GM12878 (cell line): ENCODE measurements at regions not wholly inside any gene's neighbourhood (a gene's known extent, or its start where the extent isn't known, plus 50 kb on each side); places are given as distances from the start of the nearest gene placed in this dataset.

Experiments used
- ATAC-seq: fragments of 200-7000 bp; cut with Tn5 transposase; 3 replicates; pipeline ENCODE4 v1.9.1; 2020; ENCODE audit warnings: mild to moderate bottlenecking, moderate library complexity
- BruUV-seq: library from RNA; stranded (reverse); fragments of 400-500 nt; replicated peaks from 2 replicates; lab custom pipeline; 2021; lab: Mats Ljungman, UMichigan
- CTCF ChIA-PET: fragments of 300-600 bp; sonication (Branson Sonifier 250); formaldehyde crosslinking; extraction: SDS; loops from one replicate; lab custom pipeline; 2021; ENCODE audit warnings: inconsistent platforms; lab: Yijun Ruan, JAX
- POLR2A ChIA-PET: fragments of 350-600 bp; formaldehyde crosslinking; extraction: SDS; loops from one replicate; lab custom pipeline; 2021; ENCODE audit warnings: inconsistent platforms; lab: Charles Lee
- RAD21 ChIA-PET: fragments of 300-600 bp; sonication (Branson Sonifier 250); formaldehyde crosslinking; loops from one replicate; lab custom pipeline; 2023; ENCODE audit warnings: antibody characterized with exemption; ENCODE audit not compliant: unreplicated experiment; lab: Charles Lee
- SMC1A ChIA-PET: fragments of 300-600 bp; sonication (Branson Sonifier 250); formaldehyde crosslinking; loops from one replicate; lab custom pipeline; 2023; ENCODE audit not compliant: unreplicated experiment, uncharacterized antibody; lab: Charles Lee
- DNase-seq: peaks from one replicate; pipeline ENCODE4 v3.0.0-alpha.2; 2011; ENCODE audit warnings: low read depth, low spot score
- FAIRE-seq: peaks from 3 replicates; lab custom pipeline; 2011; peaks lifted over from hg19 to GRCh38; lab: Jason Lieb, UNC
- H2AFZ ChIP-seq: 2 replicates; pipeline ENCODE4 v1.6.0; 2011; ENCODE audit warnings: low read depth, low read length, control low read depth; ENCODE audit not compliant: control insufficient read depth
- H3K27ac ChIP-seq: 2 replicates; pipeline ENCODE4 v1.5.1; 2011; ENCODE audit warnings: control low read depth; ENCODE audit not compliant: control insufficient read depth, insufficient read depth
- H3K27me3 ChIP-seq, 2 experiments: replicated peaks in 1 of 2; 2 replicates each; pipeline versions ENCODE4 v1.6.0 to v1.6.1; 2011; ENCODE audit warnings: low read length in 1 of 2; ENCODE audit not compliant: control insufficient read depth in 2 of 2, insufficient read depth in 2 of 2
- H3K36me3 ChIP-seq, 2 experiments: 2 replicates each; pipeline ENCODE4 v1.5.1; 2011; ENCODE audit warnings: low read length in 1 of 2; ENCODE audit not compliant: control insufficient read depth in 2 of 2, insufficient read depth in 2 of 2
- H3K4me1 ChIP-seq: 2 replicates; pipeline ENCODE4 v1.6.1; 2011; ENCODE audit warnings: mild to moderate bottlenecking, low read length, moderate library complexity, mixed read lengths; ENCODE audit not compliant: control insufficient read depth, insufficient read depth
- H3K4me2 ChIP-seq: 2 replicates; pipeline ENCODE4 v1.6.0; 2011; ENCODE audit warnings: control low read depth; ENCODE audit not compliant: control insufficient read depth, insufficient read depth
- H3K4me3 ChIP-seq: fragments of 200-600 bp; sonication (generic); 2 replicates; pipeline ENCODE4 v1.5.1; 2016
- H3K79me2 ChIP-seq: 2 replicates; pipeline ENCODE4 v1.6.0; 2011; ENCODE audit warnings: low read length; ENCODE audit not compliant: control insufficient read depth, insufficient read depth
- H3K9ac ChIP-seq: 2 replicates; pipeline ENCODE4 v1.8.0; 2011; ENCODE audit warnings: low read length, control low read depth, mixed read lengths; ENCODE audit not compliant: control insufficient read depth, insufficient read depth
- H3K9me3 ChIP-seq: replicated peaks from 3 replicates; pipeline ENCODE4 v1.5.1; 2011; ENCODE audit warnings: mild to moderate bottlenecking, low read length; ENCODE audit not compliant: control insufficient read depth, insufficient read depth
- H4K20me1 ChIP-seq: 2 replicates; pipeline ENCODE4 v1.6.0; 2011; ENCODE audit not compliant: control insufficient read depth, insufficient read depth
- ASH2L ChIP-seq: fragments of 300-600, 200-600 bp; sonication (generic); IDR thresholded peaks from 2 replicates; pipeline ENCODE4 v1.6.1; 2017; ENCODE audit warnings: low read depth, mild to moderate bottlenecking, borderline replicate concordance
- BMI1 ChIP-seq: fragments of 450-650 bp; IDR thresholded peaks from 2 replicates; pipeline ENCODE4 v1.6.1; 2016; ENCODE audit warnings: mild to moderate bottlenecking, moderate library complexity, borderline replicate concordance
- CBFB ChIP-seq: IDR thresholded peaks from 2 replicates; pipeline ENCODE4 v1.6.1; 2016; ENCODE audit warnings: antibody characterized with exemption, low read depth
- CBX5 ChIP-seq: sonication (generic); IDR thresholded peaks from 2 replicates; pipeline ENCODE4 v1.6.1; 2016; ENCODE audit warnings: low read depth, moderate library complexity, mild to moderate bottlenecking, inconsistent platforms
- CEBPZ ChIP-seq: fragments of 150-350 bp; IDR thresholded peaks from 2 replicates; pipeline ENCODE4 v1.6.1; 2016; ENCODE audit warnings: low read depth, low read length
- EZH2 ChIP-seq: IDR thresholded peaks from 2 replicates; pipeline ENCODE4 v1.6.1; 2012; ENCODE audit warnings: low read depth, mild to moderate bottlenecking, control low read depth, inconsistent platforms, low read length, borderline replicate concordance; ENCODE audit not compliant: control insufficient read depth
- FOXK2 ChIP-seq: fragments of 450-650 bp; IDR thresholded peaks from 2 replicates; pipeline ENCODE4 v1.6.1; 2017; ENCODE audit warnings: mild to moderate bottlenecking, moderate library complexity
- HDAC2 ChIP-seq: fragments of 200-600 bp; sonication (generic); IDR thresholded peaks from 2 replicates; pipeline ENCODE4 v1.6.1; 2017
- NR2C2 ChIP-seq: IDR thresholded peaks from 2 replicates; pipeline ENCODE4 v1.6.1; 2011; ENCODE audit warnings: borderline replicate concordance, low read depth; ENCODE audit not compliant: control insufficient read depth, insufficient read length
- PAX5 ChIP-seq: IDR thresholded peaks from 2 replicates; pipeline ENCODE4 v1.6.1; 2011; ENCODE audit warnings: low read depth, low read length, borderline replicate concordance
- RUNX3 ChIP-seq: IDR thresholded peaks from 2 replicates; pipeline ENCODE4 v1.6.1; 2012; ENCODE audit warnings: low read length, inconsistent platforms
- STAT1 ChIP-seq: fragments of 450-650 bp; conservative IDR thresholded peaks from 2 replicates; pipeline ENCODE4 v1.6.1; 2014; ENCODE audit warnings: antibody characterized with exemption, mild to moderate bottlenecking
- ZNF687 ChIP-seq: fragments of 450-650 bp; IDR thresholded peaks from 2 replicates; pipeline ENCODE4 v1.6.1; 2017; ENCODE audit warnings: mild to moderate bottlenecking, moderate library complexity
- in situ Hi-C: fragments of 300-500 bp; cut with MboI; formaldehyde crosslinking; loops from 9 replicates; pipeline ENCODE4 v1.14.3; 2018; ENCODE audit warnings: mixed read lengths
- intact Hi-C: fragments of 100-400 bp; cut with micrococcal nuclease; formaldehyde crosslinking; loops from one replicate; pipeline ENCODE4 v1.14.2; 2022; ENCODE audit not compliant: unreplicated experiment

- CTCF ChIA-PET = interaction anchor here (0.6 to 1.4 kb wide), 4 partner anchors 9 to 249 kb away, joined by 3 to 4 read pairs (median 3); no protein-coding TSS in a partner anchor
- intact Hi-C loops (no loop called here), in situ Hi-C loops (no loop called here)
- POLR2A ChIA-PET = no interaction called here
- Histone ChIP-seq H3K4me3 (no peak overlapping the region), H3K9ac (no peak overlapping the region), H3K36me3 (no peaks in the 10 kb centered on the region), H2AFZ (no peak overlapping the region), H3K27ac (no peak overlapping the region), H3K4me1 (no peaks in the 10 kb centered on the region), H4K20me1 (no peaks in the 10 kb centered on the region), H3K9me3 (no peaks in the 10 kb centered on the region), H3K4me2 (no peak overlapping the region), H3K27me3 (no peaks in the 10 kb centered on the region), H3K79me2 (no peaks in the 10 kb centered on the region)
- FAIRE-seq (no peak), ATAC-seq (no peak), DNase-seq (no peak)
- RAD21 ChIA-PET = interaction anchor here (1.2 kb wide), 1 partner anchor 16 kb away, joined by 3 read pairs; no protein-coding TSS in a partner anchor
- no peak for TF ChIP-seq FOXK2
- TF ChIP-seq CBX5 = no peak
- TF ChIP-seq PAX5 = no peak
- no peak for TF ChIP-seq CBFB
- no peak for TF ChIP-seq EZH2
- no peak for TF ChIP-seq RUNX3
- no peak for TF ChIP-seq HDAC2
- no peak for TF ChIP-seq ASH2L
- TF ChIP-seq STAT1 = no peak
- no peak for TF ChIP-seq ZNF687
- TF ChIP-seq BMI1 = no peak
- no peak for TF ChIP-seq NR2C2
- TF ChIP-seq CEBPZ = no peak
- BruUV-seq = no TSS peak
- SMC1A ChIA-PET = interaction anchor here (0.9 kb wide), 1 partner anchor 76 kb away, joined by 3 read pairs; no protein-coding TSS in a partner anchor
Measured at GRCh38 chr11:90453525-90453924, 230.7 kb upstream of the CHORDC1 start.
